ENCODE measurements at regions not wholly inside any gene's neighbourhood (a gene's known extent, or its start where the extent isn't known, plus 50 kb on each side); places are given as distances from the start of the nearest gene placed in this dataset.
"Not testable (repeated sequence)": the region's sequence is repeated elsewhere in the genome, so short reads cannot be mapped to it uniquely, and the experiment has no call there.

DNA sequence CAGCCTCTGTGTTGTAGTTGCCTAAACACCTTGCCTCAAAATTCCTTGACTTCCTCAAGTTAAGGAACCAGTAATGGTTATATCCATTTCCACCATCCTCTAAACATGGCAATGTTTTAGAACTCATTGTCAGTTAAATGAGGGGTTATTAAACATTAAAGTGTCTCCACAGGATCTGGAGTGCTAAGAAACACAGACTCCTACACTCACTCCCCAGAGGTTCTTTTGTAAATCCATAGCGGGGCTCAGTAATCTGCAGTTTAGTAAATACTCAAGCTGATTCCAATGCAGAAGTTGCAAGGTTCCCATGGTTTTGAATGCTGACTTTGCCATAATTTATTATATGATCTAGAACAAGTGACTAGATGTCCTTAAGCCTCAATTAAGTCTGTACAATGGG lies 245.5 kb downstream of the GPAT3 start:
- DNase-seq, result no peak

DNA sequence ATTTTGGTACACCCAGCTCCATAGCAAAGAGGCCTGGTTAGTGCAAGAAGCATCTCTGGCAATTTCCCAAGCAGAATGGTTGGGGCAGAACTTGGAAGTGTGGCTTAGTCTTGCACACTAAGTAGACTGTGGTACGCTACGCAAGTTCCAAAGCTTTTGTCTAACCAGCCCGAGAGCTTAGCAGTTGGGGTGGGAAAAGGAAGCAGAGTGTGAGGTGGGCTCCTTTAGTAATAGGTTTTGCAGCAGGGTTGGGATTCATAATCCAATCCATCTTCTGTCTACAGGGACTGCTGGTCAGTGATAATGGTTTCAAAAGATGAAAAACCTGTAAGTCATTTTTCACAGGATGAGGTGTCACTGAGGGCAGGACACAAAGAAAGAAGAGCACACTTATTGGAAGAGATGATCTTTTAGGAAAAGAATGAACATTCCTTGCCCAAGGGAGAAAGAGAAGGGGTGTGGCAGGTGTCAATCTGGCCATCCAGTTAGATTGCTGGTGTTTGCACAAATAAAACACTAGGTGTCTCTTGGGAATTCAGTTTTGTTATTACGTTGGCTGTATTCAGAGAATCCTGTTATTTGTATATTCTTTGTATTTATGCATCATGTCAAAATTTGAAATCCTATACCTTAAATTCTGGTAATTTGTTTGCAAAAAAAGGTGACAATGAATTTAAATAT lies 244.3 kb downstream of the GPAT3 start:
- no peak for DNase-seq

DNA sequence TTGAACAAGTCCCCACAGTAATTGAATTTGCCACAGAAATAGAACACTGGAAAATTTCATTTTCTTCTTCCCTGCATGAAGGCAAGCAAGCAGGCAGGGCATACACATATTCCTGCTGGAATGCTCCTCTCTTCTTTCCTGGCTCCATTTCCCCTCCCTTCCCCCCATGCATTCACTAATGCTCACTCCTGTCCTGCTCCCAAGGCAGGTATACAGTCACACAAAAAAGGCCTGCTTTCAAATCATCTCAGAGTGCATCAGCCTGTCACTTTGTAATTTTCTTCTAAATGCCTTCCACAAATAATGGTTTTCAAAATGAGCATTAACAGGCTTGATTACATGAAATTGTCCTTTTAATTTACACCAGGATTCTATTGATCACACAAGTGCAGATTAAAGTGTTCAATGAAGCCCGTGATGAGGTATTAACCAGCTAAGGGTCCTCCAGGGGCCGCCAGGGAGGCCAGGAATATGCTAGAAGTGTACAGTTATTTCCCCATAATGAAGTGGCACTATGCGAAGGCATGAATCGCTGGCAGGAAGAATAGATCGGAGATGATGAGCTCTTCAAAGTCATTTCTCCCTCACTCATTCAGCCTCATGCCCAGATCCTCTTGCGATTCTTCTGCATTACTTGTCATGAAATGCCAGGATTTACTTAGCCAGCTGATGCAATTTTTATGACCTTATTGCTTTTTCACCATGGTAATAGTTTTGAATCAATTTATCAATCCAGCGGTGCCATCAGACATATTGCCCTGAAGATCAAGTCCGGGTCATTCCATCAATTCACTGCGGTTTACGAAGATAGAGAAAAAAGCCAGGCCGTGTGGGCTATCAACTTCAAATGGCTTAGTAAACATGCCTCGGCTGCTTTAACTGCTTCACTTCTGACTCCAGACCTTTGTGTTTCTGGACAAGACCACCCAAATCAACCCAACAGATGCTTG lies 243.5 kb downstream of the GPAT3 start:
- no peak for DNase-seq

DNA sequence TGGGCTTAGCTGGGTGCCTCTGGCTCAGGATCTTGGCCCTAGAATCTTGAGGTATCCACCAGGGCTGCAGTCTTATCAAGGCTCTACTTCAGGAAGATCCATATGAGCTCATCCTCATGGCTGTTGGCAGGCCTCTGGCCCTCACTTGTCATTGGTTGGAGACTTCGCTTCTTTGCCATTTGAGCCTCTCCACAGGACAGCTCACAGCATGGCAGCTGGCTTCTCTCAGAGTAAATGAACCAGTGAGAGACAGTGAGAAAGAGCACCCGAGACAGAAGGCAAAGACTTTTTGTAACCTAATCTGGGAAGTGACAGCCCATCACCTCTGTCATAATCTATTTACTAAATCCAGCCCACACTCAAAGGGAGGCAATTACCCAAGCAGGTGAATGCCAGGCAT lies 236.8 kb downstream of the GPAT3 start:
- no peak for DNase-seq

DNA sequence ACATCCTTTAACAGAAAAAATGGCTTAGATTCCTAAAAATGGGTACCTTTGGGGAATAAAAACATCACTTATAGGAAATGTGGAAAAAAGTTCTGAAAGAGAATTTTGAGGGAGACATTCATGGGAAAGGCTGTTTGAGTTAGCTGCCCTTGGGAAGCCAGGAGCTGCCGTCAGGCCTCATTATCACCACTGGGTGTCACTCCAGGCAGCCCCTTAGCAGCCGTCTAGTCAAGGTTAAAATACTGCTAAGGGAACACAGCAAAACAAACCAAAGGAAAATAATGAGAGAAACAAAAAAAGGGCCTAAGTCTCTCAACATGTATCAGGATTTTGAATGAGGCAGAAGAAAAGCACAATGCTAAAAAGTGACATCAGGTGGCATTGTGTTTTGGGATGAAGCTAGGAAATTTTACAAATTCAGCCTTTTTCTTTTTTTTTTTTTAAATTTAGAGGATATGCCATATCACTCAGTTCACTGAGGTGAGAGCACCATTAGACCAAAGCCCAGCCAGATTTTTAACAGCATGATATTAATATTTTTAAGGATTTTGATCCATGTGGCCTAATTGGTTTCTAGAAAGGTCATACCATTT lies 235.3 kb downstream of the GPAT3 start:
- DNase-seq, result peak in 25 of 51 donors; percentile 0 to 50 (median 10)

DNA sequence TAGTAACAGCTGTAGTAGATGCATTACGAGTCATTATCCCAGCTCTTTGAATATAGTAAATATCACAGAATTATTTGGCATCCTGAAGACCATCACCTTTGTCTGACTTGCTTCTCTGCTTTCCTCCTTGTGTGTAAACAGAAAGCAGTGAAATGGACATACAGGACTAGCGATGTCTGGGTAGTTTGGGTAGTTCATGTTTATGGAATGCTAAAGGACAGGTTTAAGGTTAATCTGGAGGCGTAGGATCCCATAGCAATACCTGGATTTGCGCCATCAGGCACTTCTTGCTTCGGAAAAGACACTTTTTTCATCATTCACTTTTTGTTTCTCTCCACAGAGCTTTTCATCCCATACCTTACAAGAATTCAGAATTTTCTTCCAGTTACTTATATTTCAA lies 232.2 kb downstream of the GPAT3 start:
- no peak for DNase-seq

DNA sequence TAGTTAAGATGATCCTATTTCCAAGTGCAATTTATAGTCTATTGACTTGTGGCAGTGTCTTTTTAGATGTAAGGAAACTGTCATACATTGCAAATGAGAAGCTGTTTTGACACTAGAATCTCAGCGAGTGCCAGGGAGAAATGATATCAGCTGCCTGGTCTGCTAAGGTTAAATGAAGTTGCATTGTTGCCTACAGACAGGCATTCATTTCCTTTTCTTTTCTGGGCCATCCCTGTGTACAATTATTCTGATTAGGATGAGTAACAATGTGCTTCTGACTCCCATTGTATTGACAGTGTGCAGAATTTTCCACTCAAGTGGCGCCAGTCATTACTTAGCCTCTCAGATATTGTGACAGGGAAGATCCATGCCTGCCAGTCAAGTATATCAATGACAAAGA lies 231.2 kb downstream of the GPAT3 start:
- DNase-seq, result no peak

DNA sequence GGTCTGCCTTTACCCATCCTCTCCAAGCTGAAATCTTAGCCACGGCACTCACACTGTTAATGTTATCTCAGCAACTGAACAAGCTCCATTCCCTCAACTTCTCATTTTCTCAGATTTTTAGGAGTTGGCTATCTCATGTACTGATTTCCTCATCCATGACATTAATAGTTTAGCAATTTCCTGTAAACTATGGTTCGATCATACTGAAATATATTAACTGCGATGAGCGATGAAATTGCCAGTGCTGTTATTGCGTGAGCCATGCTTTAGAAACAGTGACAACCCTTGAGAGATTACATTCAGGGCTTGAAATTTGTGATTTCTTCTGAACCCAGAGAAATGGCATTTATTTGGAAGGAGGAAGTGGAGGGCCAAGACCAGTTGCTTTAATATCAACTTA lies 223.7 kb downstream of the GPAT3 start:
- no peak for DNase-seq

DNA sequence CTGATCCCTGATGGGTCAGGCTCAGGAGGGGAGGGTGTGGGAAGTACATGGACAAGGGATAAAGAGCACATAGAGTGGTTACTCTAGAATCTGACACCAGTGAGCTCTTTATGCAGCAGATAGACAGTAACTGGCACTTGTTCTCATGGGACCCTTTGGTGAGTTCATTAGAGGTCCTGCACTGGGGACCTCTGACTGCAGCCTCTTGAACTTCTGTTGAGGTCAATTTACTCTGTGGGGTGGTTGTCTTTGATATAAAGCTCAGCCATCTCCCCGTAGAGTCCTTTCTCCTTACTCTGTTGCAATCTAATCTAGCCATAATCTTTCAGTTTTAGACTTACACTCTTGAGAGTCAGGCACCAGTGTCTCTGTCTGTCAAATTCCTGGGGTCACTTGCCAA lies 222.4 kb downstream of the GPAT3 start:
- DNase-seq, result no peak

DNA sequence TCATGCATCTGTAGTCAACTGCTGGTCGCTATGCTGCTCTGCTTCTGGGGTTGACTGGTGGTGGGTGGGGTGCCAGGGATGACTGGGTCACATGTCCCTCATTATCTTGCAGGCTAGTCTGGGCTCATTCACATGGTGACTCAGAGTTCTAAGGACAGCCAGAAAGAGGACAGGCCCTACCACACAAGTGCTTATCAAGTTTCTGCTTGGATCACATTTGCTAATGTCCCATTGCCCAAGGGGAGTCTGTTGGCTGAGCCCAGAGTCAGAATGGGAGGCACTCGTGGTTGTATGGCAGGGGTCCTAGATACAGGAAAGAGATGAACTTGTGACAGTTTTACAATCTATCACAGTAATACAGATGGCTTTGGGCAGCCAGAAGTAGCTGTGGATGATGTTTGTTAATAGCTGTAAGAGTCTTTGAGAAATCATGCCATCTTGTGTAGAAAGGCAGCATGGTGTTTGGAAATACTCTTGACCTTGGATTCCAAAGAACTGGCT lies 221.3 kb downstream of the GPAT3 start:
- DNase-seq, result no peak

DNA sequence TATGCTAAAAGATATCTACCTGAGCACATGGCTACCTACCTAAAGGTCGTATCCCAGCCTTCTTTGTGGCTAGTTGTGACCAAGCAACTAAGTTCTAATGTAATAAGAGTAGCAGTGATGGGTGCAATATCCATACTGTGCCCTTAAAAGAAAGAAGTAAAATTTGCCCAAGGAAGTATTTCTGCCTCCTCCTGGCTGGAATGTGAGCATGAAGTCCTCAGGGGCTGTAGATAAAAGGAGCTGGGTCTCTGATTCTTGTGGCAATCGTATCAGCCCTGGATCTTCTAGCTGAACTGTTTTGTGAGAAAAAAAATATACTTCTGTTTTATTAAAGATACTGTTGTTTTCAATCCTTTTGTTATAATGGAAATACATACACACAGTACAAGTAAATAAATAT lies 217.4 kb downstream of the GPAT3 start:
- no peak for DNase-seq

DNA sequence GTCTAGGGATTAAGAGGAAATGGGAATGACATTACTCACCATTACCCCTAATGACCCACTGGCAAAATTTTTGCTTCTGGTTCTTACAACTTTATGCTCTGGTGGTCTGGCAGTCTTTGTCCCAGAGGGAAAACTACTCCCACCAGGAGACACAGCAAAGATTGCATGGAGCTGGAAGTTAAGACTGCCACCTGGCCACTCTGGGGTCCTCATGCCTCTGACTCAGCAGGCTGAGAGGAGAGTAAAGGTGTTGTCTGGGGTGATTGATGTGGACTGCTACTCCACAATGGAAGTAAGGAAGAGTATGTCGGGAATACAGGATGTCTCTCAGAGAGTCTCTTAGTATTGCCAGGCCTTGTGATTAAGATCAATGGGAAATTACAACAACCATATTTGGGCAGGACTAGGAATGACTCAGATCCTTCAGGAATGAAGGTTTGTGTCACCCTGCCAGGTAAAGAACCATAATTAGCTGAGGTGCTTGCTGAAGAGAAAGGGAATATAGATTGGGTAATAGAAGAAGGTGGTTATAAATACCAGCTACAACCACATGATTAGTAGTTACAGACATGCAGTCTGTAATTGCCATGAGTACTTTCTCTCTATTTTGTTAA lies 215.5 kb downstream of the GPAT3 start:
- no peak for DNase-seq

DNA sequence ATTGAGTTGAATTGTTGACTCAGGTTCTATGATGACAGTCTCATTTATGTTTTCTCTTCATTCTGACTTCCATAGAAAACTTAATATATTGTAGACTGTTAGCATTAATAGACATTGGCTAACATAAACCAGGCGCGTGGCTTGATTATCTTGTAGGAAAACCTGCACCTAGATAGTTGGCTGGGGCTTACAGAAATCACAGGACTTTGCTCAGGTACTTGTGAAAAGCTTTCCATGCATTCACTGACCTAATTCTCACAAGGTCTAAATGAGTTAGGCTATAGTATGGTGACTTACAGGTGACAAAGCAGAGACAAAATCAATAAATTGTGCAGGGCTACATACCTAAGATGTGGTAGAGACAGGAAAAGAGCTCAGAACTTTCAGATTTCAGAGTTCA lies 212.8 kb downstream of the GPAT3 start:
- DNase-seq, result no peak

DNA sequence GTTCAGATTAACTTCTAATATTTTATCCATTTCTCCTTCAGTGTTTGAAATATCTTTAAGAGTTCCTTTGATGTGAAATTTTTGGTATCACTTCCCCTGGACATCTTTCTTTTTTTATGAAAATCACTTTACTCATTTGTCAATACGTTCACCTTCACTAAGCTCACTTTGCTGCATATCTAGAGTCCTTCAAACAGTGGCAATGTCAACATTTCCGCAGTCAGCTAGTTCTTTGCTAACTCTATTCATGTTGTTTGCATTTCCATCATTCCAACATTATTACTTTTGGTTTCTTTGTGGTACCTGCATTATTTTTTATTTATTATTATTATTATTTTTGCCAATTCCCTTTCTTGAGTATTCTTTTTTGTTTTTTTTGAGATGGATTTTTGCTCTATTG lies 203.0 kb downstream of the GPAT3 start:
- DNase-seq, result no peak

DNA sequence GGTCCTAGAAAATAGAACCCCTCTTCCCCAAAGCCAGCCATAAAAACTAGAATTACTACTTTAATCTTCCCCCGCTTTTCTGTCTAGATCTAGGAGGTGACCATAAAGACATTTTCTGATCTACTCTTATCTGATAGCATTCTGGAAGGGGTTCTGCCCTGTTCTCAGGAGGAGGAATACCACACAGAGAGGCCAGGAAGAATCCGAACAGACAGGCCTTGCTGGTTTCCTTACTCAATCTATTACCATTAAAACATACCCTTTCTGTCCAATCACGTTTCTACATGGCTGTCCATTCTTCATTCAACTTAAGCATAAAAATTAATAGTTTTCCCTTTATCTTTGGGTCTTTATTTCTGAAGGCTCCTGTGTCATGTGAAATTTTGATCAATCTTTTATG lies 198.7 kb downstream of the GPAT3 start:
- no peak for DNase-seq

DNA sequence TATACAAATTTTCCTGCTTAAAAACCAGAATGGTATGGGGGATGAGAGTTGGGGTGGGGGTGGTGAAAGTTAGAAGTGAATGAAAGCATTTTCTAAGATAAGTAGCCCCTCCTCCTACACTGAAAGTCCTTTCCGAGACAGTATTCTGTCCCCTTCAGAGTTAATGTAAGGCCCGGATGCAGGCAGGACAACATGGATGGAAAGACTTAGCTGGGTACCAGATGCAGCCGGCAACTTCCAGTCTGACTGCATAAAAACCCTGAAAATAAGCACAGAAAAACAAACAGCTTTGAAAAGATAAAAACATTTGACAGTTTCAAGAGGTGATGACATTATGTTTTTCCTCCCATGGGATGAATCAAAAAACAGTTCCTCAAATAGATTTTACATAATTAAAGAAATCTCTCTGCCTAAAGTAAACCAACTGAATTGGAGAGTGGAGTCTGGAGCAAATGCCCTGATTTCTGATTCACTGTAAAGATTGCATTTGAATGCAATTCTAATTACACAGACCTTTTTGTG lies 196.3 kb downstream of the GPAT3 start:
- DNase-seq, result no peak

DNA sequence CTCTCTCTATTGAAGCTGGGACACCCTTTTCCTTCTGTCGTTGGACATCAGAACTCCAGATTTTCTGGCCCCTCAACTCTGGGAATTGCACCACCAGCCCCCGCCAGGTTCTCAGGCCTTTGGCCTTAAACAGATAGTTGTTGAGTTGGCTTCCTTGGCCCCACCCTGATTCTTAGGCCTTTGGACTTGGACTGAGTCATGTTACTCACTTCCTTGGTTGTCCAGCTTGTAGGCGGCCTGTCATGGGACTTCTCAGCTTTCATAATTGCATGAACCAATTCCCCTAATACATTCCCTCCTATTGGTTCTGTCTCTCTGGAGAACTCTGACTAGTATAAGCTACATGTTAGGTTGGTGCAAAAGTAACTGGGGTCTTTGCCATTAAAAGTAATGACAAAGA lies 195.7 kb downstream of the GPAT3 start:
- DNase-seq, result no peak

DNA sequence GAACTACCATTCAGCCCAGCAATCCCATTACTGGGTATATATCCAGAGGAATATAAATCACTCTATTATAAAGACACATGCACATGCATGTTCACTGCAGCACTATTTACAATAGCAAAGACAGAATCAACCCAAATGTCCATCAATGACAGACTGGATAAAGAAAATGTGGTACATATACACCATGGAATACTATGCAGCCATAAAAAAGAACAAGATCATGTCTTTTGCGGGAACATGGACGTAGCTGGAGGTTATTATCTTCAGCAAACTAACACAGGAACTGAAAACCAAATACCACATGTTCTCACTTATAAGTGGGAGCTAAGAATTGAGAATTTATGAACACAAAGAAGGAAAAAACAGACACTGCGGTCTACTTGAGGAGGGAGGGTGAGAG lies 195.1 kb downstream of the GPAT3 start:
- not testable (repeated sequence) for DNase-seq

DNA sequence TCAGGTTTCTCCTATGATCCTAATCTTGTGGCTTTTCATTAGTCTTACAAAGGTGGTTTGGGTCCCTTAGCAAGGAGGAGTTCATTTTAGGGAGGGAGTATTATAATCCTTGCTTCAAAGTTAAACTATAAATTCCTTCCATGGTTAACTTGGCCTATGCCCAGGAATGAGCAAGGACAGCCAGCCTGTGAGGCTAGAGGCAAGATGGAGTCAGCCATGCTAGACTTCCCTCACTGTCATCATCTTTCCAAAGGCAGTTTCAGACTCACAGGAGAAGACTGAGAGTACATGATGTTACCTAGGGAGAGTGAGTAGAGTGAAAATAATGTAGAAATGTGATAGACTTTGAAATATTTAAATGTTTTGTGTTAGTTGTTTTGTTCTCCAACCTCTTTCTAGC lies 192.3 kb downstream of the GPAT3 start:
- no peak for DNase-seq

DNA sequence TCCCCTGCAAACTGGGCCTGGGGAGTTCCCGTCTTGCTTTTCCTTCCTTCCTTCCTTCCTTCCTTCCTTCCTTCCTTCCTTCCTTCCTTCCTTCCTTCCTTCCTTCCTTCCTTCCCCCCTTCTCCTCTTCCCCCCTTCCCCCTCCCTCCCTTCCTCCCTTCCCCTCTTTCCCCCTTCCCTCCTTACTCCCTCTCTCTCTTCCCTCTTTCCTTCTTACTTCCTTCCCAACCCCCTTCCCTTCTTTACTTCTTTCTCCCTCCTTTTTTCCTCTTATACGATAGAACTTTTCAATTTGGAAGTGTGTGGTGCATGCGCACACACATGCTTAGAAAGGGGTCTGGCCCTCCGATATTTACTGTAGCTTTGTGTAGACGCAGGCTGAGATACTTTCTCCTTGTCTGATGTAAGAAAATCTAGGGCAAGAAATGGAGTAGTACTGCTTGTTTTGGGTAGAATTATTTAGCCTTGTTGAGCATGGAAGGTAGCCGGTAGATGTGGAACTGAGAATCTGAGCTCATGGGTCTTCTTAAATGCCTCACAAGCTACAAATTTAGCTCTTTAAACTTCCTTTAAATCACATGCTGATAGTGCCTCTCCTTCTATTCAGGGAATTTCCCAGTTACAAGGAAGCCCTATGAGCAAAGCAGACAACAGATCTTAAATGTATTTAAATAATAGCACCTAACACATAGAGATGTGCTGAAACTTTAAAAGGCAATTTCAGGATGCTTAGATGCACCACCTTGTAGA lies 189.6 kb downstream of the GPAT3 start:
- DNase-seq, result no peak

Data from hypothalamus (tissue), 51 donors.